ENCODE measurements at regions not wholly inside any gene's neighbourhood (a gene's known extent, or its start where the extent isn't known, plus 50 kb on each side); places are given as distances from the start of the nearest gene placed in this dataset.

DNA sequence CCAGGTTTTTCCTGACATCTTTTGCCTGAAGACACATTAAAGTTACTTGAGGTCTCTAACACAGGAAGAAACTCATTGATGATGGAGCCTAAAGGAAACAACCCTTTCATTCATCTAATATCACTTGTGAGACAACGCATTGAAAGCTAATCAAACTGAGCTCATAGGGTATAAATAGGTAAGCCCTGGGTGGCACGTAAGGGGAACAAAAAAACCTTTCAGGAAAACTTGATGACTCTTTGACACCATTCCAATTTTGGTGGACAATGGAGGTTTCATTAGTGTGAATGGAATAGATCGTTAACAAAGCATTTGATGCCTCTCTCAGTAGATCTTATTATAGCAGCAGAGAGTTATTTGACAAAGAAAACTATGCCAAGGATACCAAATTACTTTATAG, 80.7 kb upstream of the DUSP10 start:
- TF ChIP-seq, protein P1, sequence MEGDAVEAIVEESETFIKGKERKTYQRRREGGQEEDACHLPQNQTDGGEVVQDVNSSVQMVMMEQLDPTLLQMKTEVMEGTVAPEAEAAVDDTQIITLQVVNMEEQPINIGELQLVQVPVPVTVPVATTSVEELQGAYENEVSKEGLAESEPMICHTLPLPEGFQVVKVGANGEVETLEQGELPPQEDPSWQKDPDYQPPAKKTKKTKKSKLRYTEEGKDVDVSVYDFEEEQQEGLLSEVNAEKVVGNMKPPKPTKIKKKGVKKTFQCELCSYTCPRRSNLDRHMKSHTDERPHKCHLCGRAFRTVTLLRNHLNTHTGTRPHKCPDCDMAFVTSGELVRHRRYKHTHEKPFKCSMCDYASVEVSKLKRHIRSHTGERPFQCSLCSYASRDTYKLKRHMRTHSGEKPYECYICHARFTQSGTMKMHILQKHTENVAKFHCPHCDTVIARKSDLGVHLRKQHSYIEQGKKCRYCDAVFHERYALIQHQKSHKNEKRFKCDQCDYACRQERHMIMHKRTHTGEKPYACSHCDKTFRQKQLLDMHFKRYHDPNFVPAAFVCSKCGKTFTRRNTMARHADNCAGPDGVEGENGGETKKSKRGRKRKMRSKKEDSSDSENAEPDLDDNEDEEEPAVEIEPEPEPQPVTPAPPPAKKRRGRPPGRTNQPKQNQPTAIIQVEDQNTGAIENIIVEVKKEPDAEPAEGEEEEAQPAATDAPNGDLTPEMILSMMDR (IDR thresholded peaks at IDR 0.05; ENCODE audit: low read depth, low read length, poor library complexity, severe bottlenecking), result no peak
- no peak for TF ChIP-seq EZH2phosphoT487 (IDR thresholded peaks at IDR 0.05; ENCODE audit: borderline replicate concordance, low read length)
